Esophagus (tissue), 2 donors: ENCODE measurements at regions not wholly inside any gene's neighbourhood (a gene's known extent, or its start where the extent isn't known, plus 50 kb on each side); places are given as distances from the start of the nearest gene placed in this dataset.

Source experiments
- H3K27ac ChIP-seq, 2 donors: one replicate each; pipeline ENCODE4 v1.5.1; 2013; ENCODE audit warnings: low read depth in 2 of 2, mild to moderate bottlenecking in 2 of 2, inconsistent platforms in 1 of 2, low read length in 1 of 2, moderate library complexity in 1 of 2
- H3K27me3 ChIP-seq, 2 donors: one replicate each; pipeline ENCODE4 v1.6.1; 2013; ENCODE audit warnings: low read length in 2 of 2, control low read depth in 1 of 2, mild to moderate bottlenecking in 1 of 2; ENCODE audit not compliant: insufficient read depth in 2 of 2, control insufficient read depth in 1 of 2
- H3K36me3 ChIP-seq, 2 donors: one replicate each; pipeline ENCODE4 v1.6.1; 2013; ENCODE audit warnings: low read length in 1 of 2; ENCODE audit not compliant: control insufficient read depth in 2 of 2, insufficient read depth in 2 of 2
- H3K4me1 ChIP-seq, 2 donors: one replicate each; pipeline ENCODE4 v1.6.1; 2013; ENCODE audit warnings: low read length in 1 of 2; ENCODE audit not compliant: control insufficient read depth in 2 of 2, insufficient read depth in 2 of 2
- H3K4me3 ChIP-seq, 2 donors: one replicate each; pipeline ENCODE4 v1.5.1; 2013; ENCODE audit warnings: low read length in 2 of 2, mild to moderate bottlenecking in 2 of 2, low read depth in 1 of 2, moderate library complexity in 1 of 2
- H3K9me3 ChIP-seq, 2 donors: one replicate each; pipeline ENCODE4 v1.6.1; 2013; ENCODE audit warnings: mild to moderate bottlenecking in 2 of 2, low read depth in 1 of 2, low read length in 1 of 2, moderate library complexity in 1 of 2; ENCODE audit not compliant: control insufficient read depth in 2 of 2, insufficient read depth in 1 of 2
- WGBS, 2 donors: extraction: QIAGEN DNeasy Blood & Tissue Kit; methylation state at CpG; one replicate each; pipeline ENCODE4 v1.1.7; 2013; 5-methylcytosine and 5-hydroxymethylcytosine counted together
- donor health status: healthy with polysubstance abuse.
- donor health status: Bipolar disorder and iron deficiency.

DNA sequence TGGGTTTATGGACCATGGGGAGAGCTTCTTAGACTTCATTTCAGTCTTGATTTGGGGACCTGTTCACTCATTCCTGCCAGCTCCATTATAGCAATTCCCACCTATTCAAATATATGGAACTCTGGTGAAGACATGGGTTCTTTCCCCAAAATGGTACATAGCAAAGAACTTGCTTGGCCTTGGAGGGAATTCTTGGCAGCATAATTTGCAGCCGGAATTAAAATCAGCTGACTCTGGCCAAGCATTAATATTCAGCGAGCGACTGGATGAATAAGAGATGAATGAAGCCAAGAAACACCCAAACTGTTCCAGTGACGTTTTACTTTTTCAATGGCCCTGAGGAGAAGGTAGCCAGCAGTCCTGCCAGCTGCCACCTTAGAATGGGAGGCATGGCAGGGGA, 88.4 kb upstream of the SOX1 start:
- Histone ChIP-seq H3K4me1 (peaks cover 0 to 3% of the 10 kb centered on the region in 2 donors), H3K9me3 (peaks cover 0 to 14% of the 10 kb centered on the region in 2 donors), H3K27me3 (no peaks in the 10 kb centered on the region), H3K36me3 (no peaks in the 10 kb centered on the region), H3K4me3 (no peak overlapping the region), H3K27ac (no peak overlapping the region)
- WGBS, 2 donors: 28 to 43% methylated on average over 4 of the region's 4 CpGs

DNA sequence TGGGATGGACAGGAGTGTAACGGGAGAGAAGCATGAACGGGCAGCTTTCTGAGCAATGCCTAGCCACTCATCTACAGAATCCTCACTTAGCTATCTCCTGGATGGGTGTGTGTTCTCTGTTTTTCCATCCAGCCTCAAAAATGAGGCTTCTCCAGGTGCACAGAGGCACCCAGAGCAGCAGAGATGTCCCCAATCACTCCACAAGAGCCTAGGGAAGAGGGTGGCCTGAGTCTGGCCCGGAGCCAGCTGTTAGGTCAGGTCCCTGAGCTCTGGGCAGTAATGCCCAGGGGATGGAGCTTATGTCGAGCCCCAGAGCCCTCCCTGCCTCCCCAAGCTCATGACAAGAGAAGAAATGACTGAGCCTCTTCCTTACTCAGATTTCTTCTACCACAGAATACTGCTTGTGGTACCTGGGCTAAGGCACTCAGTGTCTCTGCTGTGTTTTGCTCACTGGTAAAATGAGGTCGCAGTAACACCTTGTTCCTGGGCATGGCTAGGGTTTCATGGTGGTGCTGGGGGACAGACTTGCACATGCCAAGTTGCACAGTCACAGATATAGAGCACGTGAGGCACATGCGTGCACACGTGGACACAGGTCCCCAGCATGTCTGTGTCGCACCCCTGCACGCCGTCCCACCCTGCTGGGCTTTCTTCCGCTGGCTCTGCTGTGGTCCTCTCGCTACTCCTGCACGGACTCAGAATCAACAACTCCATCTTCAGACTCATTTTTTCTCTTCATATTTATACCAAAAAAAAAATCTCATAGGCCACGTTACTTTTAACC, 86.6 kb upstream of the SOX1 start:
- WGBS, 2 donors: 85 to 86% methylated on average over 15 of the region's 15 CpGs
- H3K9me3 ChIP-seq: peaks cover 0 to 4% of the 10 kb centered on the region in 2 donors
- no peaks in the 10 kb centered on the region for H3K36me3 ChIP-seq
- peaks cover 0 to 1% of the 10 kb centered on the region in 2 donors for H3K4me1 ChIP-seq
- H3K4me3 ChIP-seq: no peak overlapping the region
- no peaks in the 10 kb centered on the region for H3K27me3 ChIP-seq
- H3K27ac ChIP-seq: no peak overlapping the region

DNA sequence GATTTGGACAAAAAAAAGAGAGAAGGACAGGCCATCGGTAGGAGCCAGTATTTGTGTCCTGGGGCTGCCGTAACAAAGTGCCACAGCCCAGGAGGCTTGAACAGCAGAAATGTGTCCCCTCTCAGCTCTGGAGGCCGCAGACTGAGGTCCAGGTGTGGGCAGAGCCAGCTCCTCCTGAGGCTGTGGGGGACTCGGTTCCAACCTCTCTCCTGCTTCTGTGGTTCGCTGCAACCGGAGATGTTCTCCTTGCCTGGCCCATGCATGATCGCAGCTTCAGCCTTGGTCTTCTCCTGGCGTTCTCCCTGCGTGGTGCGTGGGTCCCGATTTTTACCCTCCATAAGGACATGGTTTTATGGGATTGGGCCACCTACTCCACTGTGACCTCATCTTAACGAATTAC, 85.9 kb upstream of the SOX1 start:
- Histone ChIP-seq H3K9me3 (no peaks in the 10 kb centered on the region), H3K36me3 (no peaks in the 10 kb centered on the region)

DNA sequence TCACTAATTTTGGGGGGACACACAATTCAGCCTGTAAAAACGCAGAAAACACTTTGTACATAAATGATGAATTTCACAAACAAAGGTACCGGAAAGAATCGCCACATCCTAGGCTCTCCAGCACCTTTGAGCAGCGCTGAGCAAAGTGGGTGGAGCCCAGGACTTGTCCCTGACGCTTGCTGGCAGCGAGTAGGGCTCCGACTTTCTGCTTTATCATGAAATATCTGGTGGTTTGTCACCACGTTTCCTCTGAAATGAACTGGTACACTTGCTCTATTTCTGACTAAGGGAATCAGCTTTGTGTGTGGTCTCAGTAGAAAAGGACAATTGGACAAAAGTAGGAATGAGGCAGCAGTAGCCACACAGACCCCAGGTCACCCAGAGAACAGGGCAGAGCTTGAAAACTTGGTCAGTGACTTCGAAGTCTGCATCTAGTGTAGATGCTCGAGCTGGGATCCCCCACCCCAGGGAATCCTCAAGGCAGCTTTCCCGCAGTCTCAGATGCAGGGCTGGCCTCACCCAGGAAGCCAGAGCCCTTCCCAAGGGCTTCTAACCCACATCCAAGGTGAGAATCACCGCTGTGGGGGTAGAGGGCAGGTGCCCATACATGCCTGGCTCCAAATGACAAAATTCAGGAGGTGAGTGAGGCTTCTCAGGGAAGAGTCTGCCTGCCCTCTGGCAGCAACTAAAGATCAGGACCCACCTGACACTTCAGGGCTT, 85.3 kb upstream of the SOX1 start:
- no peaks in the 10 kb centered on the region for H3K27me3 ChIP-seq
- 59 to 61% methylated on average over 12 of the region's 12 CpGs for WGBS, 2 donors
- no peaks in the 10 kb centered on the region for H3K36me3 ChIP-seq
- H3K9me3 ChIP-seq: no peaks in the 10 kb centered on the region
- H3K27ac ChIP-seq: no peak overlapping the region
- no peaks in the 10 kb centered on the region for H3K4me1 ChIP-seq
- H3K4me3 ChIP-seq: no peak overlapping the region

More for the DNA sequence above, 85.9 kb upstream of the SOX1 start:
- WGBS, 2 donors: 90 to 91% methylated on average over 12 of the region's 12 CpGs
- Histone ChIP-seq H3K27me3 (no peaks in the 10 kb centered on the region), H3K27ac (no peak overlapping the region), H3K4me3 (no peak overlapping the region), H3K4me1 (no peaks in the 10 kb centered on the region)

DNA sequence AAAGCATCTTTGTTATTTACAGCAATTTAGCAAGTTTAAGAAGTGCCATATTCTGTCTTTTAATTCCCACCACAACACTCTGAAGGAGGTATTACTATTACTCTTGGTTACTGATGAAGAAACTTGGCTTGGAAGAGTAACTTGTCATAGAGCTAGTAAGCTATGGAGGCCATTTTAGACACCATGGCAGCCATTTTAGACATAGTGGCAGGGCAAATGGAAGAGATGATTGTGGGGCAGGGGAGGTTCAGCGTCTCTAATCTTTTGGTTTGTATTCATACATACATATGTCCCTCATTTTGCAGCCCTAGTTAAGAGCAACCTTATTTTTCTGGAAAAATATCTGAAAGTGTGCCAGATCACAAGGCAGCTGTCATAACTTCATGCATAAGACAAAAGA, 82.6 kb upstream of the SOX1 start:
- 85 to 93% methylated on average over 1 of the region's 1 CpG for WGBS, 2 donors
- Histone ChIP-seq H3K4me3 (no peak overlapping the region), H3K4me1 (no peaks in the 10 kb centered on the region), H3K36me3 (no peaks in the 10 kb centered on the region), H3K27me3 (no peaks in the 10 kb centered on the region), H3K9me3 (no peaks in the 10 kb centered on the region), H3K27ac (no peak overlapping the region)

DNA sequence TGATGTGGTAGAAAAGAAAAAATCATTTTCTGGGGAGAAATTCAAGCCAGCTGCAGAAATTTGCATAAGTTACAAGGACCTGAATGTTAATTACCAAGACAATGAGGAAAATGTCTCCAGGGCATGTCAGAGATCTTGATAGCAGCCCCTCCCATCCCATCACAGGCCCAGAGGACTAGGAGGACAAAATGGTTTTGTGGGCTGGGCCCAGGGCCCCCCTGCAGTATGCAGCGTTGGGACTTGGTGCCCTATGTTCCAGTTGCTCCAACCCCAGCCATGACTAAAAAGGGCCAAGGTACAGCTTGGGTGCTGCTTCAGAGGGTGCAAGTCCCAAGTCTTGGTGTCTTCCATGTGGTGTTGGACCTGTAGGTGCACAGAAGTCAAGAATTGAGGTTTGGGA, 76.6 kb upstream of the SOX1 start:
- Histone ChIP-seq H3K4me1 (no peaks in the 10 kb centered on the region), H3K27ac (no peak overlapping the region), H3K9me3 (peaks cover 2 to 6% of the 10 kb centered on the region in 2 donors), H3K4me3 (no peak overlapping the region), H3K36me3 (no peaks in the 10 kb centered on the region), H3K27me3 (no peaks in the 10 kb centered on the region)
- WGBS, 2 donors: 81 to 93% methylated on average over 1 of the region's 1 CpG

DNA sequence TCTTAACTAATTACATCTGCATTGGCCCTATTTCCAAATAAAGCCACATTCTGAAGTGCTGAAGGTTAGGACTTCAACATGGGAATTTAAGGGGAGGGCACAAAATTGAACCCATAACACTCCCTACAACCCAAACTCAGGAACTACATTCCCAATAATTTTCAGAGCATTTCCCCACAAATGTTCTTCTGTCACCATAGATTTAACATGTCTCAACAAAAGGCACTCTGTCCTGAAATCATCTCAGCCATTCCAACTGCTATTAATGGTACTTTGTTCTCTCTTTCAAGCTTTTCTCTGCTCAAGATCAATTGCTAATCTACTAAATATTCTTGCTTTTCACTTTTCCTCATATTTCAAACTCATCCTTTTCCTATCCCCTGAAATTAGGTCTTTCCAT, 74.0 kb upstream of the SOX1 start:
- Histone ChIP-seq H3K27ac (no peak overlapping the region), H3K9me3 (peaks cover 2 to 6% of the 10 kb centered on the region in 2 donors), H3K4me1 (no peaks in the 10 kb centered on the region), H3K36me3 (no peaks in the 10 kb centered on the region), H3K4me3 (no peak overlapping the region), H3K27me3 (no peaks in the 10 kb centered on the region)

DNA sequence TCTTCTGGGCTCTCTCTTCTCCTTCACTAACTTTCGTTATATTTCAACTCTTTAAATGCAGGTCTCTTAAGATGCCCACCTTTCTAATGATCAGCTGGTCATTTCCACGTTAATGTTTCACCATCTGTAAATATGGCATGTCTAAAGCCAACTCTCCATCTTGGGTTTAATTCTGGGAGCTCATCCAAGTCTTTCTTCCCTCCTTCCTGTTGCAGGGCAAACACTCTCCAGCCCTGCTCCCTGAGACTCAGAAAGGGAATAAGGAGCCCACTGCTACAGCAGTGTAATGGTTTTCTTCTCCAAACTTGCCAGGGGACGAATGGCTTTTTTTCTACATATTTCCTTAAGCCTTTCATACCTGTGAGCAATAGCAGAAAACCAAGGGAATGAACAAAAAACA, 73.3 kb upstream of the SOX1 start:
- no peaks in the 10 kb centered on the region for H3K4me1 ChIP-seq
- H3K27ac ChIP-seq: no peak overlapping the region
- no peak overlapping the region for H3K4me3 ChIP-seq
- peaks cover 2 to 6% of the 10 kb centered on the region in 2 donors for H3K9me3 ChIP-seq
- WGBS, 2 donors: 44 to 55% methylated on average over 3 of the region's 3 CpGs
- no peaks in the 10 kb centered on the region for H3K36me3 ChIP-seq
- H3K27me3 ChIP-seq: no peaks in the 10 kb centered on the region

DNA sequence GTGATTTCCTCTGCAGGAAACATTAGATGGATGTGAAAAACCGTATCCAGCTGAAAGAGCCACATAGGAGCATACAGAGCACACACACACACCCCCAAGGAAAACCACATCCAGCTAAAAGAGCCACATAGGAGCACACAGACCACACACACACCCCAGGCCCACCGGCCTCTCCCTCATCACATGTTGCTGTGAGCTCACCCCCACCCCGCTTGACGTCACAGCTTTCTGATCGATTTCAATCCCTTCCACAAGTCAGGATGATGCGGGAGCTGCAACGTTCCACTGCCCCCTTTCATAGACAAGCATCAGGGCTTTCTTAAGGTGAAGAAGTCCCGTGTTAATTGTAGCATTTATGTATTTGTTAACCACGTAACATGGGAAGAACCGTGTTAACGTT, 72.4 kb upstream of the SOX1 start:
- 79 to 82% methylated on average over 11 of the region's 11 CpGs for WGBS, 2 donors
- Histone ChIP-seq H3K4me1 (no peaks in the 10 kb centered on the region), H3K9me3 (peaks cover 2 to 6% of the 10 kb centered on the region in 2 donors), H3K4me3 (no peak overlapping the region), H3K36me3 (no peaks in the 10 kb centered on the region), H3K27me3 (no peaks in the 10 kb centered on the region), H3K27ac (no peak overlapping the region)

DNA sequence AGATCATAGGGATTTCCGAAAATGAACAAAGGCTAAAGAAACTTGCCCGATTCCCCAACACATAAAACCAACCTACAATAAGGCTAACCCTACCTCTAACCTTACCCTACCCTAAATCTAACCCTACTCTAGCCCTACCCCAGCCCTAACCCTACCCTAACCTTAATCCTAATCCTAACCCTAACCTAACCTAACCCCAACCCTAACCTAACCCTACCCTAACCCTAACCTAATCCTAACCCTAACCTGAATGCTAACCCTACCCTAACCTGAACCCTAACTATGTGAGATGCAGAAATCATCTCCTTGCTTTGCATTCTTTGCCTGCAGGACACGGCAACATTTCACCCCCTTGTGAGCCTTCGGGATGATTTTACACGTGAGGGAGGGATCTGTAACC, 67.6 kb upstream of the SOX1 start:
- Histone ChIP-seq H3K27me3 (no peaks in the 10 kb centered on the region), H3K27ac (no peak overlapping the region), H3K9me3 (no peaks in the 10 kb centered on the region), H3K4me1 (no peaks in the 10 kb centered on the region), H3K4me3 (no peak overlapping the region), H3K36me3 (no peaks in the 10 kb centered on the region)
- 71 to 78% methylated on average over 5 of the region's 5 CpGs for WGBS, 2 donors
